AG20443 (cell line): ENCODE measurements at regions not wholly inside any gene's neighbourhood (a gene's known extent, or its start where the extent isn't known, plus 50 kb on each side); places are given as distances from the start of the nearest gene placed in this dataset.
"Not testable (repeated sequence)": the region's sequence is repeated elsewhere in the genome, so short reads cannot be mapped to it uniquely, and the experiment has no call there.

Experiments
- DNase-seq: peaks from one replicate; pipeline ENCODE4 v3.0.0; 2012; ENCODE audit warnings: low spot score, mixed read lengths

DNA sequence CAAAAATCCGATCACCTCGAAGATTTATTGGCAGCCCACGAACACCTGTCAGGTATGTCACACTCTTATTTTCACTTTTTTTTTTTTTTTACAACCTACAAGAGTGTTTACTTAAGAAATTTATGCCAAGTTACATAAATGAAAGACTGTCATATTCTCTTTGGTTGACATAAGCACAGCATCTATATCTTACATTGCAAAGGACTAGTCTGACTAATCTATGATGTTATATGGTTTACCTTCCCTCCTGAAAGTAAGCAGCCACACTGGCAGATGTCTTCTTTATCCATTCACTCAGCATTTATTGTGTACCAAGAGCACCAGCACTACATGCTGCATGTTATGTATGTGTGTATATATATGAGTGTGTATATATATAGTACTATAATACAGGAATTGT lies 156.3 kb downstream of the CDRT15L2 start:
- no peak for DNase-seq

DNA sequence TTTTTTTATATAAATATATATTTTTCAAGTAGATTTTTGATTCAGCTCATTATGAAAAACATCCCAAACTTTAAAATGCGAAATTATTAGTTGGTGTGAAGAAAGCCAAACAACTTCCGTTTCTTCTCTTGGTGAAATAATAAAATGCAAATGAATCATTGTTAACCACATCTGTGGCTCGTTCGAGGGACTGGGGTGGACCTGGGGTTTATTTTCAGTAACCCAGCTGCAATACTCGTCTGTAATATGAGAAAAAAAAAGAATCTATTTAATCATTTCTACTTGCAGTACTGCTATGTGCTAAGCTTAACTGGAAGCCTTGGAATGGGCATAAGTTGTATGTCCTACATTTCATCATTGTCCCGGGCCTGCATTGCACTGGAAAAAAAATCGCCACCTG lies 158.1 kb downstream of the CDRT15L2 start:
- not testable (repeated sequence) for DNase-seq

DNA sequence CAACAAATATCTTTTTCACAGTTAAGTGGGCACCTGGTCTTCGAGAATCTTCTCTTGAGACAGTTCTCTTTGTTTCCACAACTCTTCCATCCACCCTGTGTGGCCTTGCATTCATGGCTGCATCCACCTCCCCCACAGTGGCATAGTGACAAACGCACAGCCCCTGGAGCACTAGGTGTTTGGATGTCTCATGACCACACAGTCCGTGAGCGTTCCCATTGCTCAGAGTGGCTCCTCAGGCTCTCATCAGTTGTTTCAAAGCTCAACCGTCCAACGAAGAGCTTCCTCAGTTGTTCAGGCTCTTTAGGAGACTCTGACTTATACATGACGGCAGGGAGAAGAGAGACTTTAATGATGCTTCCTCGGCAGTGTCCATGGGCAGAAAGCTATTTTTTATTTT lies 191.6 kb downstream of the CDRT15L2 start:
- no peak for DNase-seq

DNA sequence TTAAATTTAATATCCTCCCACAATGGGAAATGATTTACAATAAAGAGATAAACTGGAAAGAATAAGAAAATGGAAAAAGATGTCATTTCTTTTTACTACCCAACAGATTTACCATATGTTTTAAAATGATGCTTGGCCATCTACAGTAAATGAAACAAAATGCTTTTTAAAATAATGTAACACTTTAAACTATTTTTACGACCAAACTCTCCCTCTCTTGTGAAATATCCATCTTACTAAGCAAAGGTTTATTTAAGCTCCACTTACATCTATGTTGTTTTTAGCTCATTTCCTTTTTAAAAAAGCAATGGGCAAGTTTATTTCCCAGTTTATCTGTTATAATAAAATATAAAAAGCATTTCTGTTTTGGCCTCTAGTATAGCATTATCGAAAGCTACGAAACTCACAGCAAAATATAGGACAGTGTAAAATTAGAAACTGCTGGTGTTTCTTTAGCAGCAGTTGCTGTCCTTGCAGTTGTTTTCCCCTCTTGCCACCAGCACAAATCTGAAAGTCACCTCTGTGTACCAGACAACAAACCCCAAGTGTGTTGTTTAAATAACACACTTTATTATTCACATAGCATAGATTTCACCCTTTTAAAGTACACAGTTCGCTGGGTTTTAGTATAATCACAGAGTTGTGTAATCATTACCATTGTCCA lies 195.1 kb downstream of the CDRT15L2 start:
- DNase-seq, result no peak

DNA sequence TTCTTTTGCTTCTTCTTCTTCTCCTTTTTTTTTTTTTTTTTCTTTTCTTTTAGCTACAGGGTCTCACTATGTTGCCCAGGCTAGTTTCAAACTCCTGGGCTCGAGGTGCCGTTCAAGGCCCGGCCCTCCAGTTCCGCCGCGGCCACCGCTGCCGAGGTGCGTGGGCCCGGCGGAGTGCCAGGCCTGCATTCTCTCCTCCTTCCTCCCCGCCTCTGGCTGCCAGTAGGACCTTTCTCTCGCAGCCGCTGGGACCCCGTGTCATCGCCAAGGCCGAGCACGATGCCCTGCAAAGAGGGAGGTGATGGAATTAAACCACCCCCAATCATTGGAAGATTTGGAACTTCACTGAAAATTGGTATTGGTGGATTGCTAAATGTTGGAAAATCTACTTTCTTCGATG lies 195.8 kb downstream of the CDRT15L2 start:
- DNase-seq, result no peak

DNA sequence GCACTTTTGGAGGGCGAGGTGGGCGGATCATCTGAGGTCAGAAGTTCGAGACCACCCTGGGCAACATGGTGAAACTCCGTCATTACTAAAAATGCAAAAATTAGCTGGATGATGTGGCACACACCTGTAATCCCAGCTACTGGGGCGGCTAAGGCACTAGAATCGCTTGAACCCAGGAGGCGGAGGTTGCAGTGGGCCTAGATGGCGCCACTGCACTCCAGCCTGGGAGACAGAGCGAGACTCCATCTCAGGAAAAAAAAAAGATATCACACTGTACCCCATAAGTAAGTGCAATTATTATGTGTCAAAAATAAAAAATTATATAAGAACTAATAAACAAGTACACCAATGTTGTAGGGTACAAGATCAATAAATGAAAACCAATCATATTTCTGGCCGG lies 200.0 kb downstream of the CDRT15L2 start:
- DNase-seq, result no peak

DNA sequence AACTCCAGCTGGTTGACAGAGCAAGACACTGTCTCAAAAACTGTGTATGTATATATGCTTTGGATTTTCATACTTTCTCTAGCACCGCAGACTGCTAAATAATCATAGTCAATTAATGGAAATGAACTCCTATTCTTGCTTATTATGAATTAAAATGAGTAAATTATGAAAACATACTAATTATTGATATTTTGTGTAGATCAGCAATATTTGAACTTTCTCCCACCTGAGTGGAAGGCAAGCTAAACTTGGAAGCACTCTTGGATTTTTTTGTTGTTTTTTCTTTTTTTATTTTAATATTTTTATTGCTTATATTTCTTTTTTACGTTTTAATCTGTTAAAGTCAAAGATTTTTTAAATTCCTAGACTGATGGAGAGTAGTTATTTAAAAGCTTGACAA lies 201.7 kb downstream of the CDRT15L2 start:
- DNase-seq, result no peak

DNA sequence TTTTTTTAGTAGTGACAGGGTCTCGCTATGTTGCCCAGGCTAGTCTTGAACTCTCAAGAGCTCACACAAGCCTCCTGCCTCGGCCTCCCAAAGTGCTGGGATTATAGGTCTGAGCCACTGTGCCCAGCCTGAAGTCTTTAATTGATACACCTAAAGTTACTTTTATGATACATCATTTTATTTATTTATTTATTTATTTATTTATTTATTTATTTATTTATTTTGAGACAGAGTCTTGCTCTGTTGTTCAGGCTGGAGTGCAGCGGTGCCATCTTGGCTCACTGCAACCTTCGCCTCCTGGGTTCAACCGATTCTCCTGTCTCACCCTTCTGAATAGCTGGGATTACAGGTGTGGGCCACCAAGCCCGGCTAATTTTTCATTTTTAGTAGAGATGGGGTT lies 202.3 kb downstream of the CDRT15L2 start:
- not testable (repeated sequence) for DNase-seq

DNA sequence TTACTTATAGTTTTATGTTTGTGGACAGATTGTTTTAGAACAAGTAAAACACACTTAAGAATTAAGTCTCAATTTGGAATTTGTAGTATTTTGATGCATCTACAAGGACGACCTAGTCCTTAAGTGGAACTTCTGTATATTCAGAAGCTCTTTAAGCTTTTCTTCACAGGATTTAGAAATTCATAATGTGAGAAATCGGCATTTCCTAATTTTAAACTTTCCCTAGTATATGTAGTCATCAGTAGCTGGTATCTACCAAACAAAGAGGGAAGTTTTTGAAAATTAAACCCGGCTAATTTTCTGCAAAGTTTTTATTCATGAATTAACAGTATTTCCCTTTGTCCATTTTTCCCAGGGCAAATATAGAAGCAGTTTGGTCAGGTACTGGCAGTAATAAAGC lies 203.6 kb downstream of the CDRT15L2 start:
- no peak for DNase-seq

DNA sequence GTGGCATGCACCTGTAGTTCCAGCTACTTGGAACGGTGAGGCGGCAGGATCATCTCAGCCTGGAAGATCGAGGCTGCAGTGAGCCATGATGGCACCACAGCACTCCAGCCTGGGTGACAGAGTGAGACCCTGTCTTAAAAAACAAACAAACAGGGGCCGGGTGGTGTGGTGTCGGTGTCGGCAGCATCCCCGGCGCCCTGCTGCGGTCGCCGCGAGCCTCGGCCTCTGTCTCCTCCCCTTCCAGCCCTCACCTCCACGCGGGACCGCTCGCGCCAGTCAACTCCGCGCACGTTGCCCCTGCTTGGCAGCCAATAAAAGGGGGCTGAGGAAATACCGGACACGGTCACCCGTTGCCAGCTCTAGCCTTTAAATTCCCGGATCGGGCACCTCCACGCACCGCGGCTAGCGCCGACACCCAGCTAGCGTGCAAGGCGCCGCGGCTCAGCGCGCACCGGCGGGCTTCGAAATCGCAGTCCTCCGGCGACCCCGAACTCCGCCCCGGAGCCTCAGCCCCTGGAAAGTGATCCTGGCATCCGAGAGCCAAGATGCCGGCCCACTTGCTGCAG lies 204.7 kb downstream of the CDRT15L2 start:
- no peak for DNase-seq

DNA sequence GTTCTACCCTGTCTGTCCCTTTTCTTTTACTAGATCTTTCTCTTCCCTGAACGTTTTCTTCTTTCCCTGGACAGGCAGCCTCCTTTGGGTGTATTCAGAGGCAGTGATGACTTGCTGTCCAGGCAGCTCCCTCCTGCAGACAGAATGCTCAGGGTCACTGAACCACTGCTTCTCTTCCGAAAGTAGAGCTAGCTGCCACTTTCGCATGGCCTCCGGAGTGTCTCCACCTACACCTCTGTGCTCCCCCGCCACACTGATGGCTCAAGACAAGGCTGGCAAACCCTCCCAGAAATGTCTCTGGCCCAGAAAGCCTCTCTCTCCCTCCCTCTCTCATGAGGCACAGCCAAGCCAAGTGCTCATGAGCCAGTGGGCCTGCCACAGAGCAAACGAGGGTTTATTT lies 207.8 kb downstream of the CDRT15L2 start:
- DNase-seq, result no peak

DNA sequence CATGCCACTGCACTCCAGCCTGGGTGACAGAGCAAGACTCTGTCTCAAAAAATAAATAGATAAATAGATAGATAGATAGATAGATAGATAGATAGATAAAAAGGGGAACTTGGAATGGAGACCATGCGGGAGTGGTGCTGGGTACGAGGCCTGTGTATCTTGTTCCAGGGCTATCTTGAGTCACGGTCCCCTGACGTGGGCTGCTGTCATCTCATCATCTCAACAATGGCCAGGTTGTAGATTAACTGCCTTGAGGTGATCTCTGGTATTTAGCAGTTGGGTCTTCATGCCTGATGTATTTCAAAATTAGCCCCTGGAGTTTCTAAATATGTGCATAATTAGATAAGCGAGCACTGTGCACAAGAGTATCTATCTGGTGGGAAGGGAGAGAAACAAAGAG lies 212.1 kb downstream of the CDRT15L2 start:
- DNase-seq, result no peak

DNA sequence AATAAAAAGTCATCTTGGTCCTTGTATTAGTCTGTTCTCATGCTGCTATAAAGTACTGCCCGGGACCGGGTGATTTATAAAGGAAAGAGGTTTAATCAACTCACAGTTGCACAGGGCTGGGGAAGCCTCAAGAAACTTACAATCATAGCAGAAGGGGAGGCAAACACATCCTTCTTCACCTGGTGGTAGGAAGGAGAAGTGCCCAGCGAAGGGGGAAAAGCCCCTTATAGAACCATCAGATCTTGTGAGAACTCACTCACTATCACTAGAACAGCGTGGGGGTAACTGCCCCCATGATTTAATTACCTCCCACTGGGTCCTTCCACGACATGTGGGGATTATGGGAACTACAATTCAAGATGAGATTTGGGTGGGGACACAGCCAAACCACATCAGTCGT lies 215.0 kb downstream of the CDRT15L2 start:
- not testable (repeated sequence) for DNase-seq

DNA sequence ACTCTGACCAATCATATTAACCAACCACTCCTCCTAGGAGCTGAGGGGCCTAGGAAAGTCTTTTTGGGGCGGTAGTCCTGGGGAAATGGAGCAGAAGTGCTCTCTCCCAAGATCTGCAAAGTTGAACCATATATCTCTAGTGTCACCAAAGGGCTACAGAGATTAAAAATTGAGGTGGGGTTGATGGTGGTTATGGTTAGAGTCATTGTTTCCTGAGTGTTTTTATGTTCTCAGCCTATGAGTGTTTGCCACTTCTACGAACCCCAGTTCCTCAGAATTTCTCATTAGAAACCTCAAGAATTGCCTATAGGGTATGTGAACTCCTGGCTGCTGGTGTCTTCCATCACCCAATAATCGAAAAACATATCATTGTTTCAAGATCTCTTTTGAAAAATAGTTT lies 217.8 kb downstream of the CDRT15L2 start:
- DNase-seq, result no peak

DNA sequence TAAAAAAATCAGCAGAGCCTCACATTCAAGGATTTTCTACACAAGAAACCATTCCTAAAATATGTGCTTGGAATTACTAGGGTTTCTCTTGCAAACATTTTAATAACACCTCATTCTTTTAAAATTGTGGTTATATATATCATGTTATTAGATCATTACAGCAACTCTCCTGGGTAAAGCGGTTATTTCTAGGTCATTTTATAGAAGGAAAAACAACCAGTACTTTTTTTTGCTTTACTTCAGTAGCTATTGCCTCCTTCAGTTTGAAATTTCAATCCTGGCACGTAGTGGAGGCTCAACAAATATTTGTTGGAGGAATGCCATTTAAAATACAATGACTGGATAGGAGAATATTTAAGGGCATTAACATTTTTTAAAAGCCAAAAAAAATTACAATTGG lies 220.6 kb downstream of the CDRT15L2 start:
- DNase-seq, result no peak

DNA sequence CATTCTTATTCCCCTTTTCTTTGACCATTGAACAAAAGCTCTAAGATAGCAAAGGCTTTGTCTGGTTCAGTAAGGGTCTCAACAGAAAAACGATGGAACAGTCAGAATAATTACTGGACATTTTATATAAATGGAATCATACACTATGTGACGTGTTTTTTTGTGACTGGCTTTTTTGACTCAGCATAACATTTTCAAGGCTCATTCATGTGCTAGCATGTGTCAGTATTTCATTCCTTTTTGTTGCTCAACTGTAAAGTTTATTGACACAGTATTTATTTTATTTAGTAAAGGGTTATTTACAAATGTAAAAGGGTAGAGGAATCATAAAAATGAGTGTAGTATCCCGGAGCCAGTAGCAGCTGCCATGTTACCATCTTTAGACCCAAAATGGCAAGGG lies 226.2 kb downstream of the CDRT15L2 start:
- no peak for DNase-seq

DNA sequence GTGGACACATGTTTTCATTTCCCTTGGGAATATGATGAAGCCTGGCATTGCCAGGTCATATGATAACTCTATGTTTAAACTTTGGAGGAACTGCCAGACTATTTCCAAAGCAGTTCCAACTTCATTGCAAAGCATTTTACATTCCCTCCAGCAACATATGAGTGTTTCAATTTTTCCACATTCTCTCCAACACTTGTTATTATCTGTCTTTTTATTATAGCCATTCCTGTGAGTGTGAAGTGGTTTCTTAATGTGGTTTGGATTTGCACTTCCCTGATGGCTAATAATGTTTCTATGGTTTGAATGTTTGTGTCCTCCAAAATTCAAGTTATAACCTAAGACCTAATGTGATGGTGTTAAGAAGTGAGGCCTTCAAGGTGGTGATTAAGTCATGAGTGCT lies 228.0 kb downstream of the CDRT15L2 start:
- not testable (repeated sequence) for DNase-seq

DNA sequence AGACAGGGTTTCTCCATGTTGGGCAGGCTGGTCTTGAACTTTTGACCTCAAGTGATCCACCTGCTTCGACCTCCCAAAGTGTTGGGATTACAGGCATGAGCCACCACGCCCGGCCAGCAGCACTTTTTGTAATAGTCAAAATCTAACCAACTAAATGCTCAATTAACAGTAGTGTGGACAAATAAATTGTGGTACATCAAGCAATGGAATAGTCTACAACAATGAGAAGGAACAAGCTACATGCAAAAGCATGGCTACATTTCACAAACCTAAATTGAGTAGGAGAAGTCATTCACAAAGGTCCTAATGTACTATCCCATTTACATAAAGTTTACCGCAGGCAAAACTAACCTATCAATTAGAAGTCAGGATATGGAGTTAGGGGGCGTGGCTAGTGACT lies 227.4 kb downstream of the USP22 start:
- DNase-seq, result not testable (repeated sequence)

DNA sequence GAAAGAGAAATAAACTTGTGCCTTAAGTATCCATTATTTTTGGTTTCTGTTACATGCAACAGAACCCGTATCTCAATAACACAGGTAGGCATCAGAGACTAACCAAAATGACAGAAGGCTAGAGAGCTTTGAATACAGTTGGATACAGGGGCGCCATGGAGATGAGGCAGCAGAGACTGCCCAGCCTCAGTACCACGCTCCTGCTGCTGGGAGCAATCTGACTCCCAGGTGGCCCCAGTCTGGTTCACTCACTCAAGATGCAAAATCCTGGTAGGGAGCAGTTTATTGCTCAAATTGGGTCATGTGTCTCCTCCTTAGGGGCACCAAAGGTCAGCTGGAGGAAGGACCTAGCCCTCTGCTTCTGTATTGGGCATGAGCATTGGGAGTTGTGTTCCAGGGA lies 218.9 kb downstream of the USP22 start:
- DNase-seq, result no peak

DNA sequence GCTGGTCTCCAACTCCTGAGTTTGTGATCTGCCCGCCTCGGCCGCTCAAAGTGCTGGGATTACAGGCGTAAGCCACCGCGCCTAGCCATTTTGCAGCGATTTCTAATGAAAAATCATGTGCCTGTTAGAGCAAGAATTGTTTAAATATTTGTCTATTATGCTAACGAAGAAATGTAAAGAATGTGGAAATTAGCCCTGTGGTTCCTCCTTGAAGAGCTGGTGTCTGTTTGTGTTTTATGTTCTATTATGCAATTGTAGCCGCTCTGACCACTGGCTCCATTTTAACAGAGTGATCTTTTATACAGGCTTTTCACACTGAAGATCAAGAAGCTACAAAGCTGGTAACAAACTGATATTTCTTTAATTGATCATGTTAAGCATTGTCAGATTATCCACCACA lies 217.3 kb downstream of the USP22 start:
- DNase-seq, result no peak

DNA sequence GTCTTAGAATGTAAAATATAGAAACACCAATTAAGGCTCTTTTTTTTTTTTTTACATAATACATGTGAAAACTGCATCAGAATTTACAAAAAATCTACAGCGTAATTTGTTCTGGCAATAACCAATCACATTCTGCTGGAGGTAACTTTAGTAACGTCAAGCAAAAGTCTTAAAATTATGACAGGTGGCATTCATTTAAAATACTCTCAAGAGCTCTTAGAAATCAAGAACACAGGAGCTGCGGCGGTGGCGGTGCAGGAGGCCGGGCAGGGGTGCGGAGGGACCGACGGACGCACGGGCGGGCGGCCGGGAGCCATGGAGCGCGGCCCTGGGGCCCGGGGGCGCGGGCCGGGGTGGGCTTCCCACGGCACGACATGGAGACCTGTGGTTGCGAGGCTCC lies 202.4 kb downstream of the USP22 start:
- DNase-seq, result not testable (repeated sequence)

DNA sequence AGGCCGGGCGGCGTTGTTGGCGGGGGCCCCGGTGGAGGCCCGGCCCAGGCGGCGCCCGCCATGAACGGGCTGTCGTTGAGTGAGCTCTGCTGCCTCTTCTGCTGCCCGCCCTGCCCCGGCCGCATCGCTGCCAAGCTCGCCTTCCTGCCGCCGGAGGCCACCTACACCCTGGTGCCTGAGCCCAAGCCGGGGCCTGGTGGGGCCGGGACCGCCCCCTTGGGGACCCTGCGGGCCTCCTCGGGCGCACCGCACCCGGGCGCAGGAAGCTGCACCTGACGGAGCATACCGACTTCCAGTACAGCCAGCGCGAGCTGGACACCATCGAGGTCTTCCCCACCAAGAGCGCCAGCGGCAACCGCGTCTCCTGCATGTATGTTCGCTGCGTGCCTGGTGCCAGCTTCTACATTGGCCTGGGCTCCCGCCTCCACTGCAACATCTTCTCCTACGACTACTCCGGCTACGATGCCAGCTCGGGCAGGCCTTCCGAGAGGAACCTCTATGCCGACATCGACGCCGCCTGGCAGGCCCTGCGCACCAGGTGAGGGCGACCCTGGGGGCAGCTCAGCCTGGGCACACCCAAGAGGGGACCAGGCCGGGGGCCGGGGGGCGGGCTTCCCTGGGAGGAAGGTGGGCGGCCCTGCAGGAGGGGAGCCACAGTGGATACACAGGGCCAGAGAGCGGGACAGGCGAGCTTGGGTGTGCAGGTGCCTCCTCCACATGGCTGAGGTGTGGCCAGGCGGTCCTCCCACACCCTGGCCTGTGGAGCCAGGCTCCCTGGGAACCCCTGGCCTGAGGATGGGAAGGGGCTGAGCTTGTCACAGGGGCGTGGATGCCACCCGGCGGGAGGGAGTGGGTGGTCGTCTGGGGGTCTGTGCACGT lies 201.6 kb downstream of the USP22 start:
- not testable (repeated sequence) for DNase-seq

DNA sequence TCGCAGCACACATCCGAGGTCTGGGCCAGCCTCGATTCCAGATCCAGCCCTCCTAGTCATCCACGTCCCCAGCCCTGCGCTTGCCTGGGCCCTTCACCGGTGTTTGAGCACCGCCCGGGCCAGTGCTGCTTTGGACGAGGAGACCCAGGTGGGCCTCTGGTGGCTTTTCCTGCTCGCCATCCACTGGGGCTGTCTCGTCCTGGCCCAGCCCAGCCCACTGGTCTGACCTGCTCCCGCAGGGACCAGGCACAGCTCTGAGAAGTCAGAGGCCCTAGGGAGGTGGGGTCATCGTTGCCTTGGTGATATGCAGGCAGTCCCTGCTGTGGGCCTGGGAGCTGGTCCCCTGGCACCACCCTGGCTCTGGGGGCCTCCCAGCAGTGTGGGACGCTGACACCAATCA lies 200.8 kb downstream of the USP22 start:
- DNase-seq, result not testable (repeated sequence)
